Neural progenitor cell (in vitro differentiated cells): ENCODE measurements at regions not wholly inside any gene's neighbourhood (a gene's known extent, or its start where the extent isn't known, plus 50 kb on each side); places are given as distances from the start of the nearest gene placed in this dataset.
"Not testable (repeated sequence)": the region's sequence is repeated elsewhere in the genome, so short reads cannot be mapped to it uniquely, and the experiment has no call there.

Source experiments
- DNase-seq: peaks from one replicate; pipeline ENCODE4 v3.0.0-alpha.2; 2016; ENCODE audit warnings: low spot score
- H2AFZ ChIP-seq: fragments of 200-600 bp; sonication (generic); replicated peaks from 2 replicates; pipeline ENCODE4 v1.6.1; 2016; ENCODE audit warnings: antibody characterized with exemption
- H3F3A ChIP-seq: fragments of 200-600 bp; sonication (generic); 2 replicates; pipeline ENCODE4 v1.6.1; 2016; ENCODE audit warnings: antibody characterized with exemption, low read depth
- H3K27ac ChIP-seq: fragments of 200-600 bp; sonication (generic); 2 replicates; pipeline ENCODE4 v1.5.1; 2016; ENCODE audit warnings: mild to moderate bottlenecking
- H3K27me3 ChIP-seq: fragments of 200-600 bp; sonication (generic); 2 replicates; pipeline ENCODE4 v1.6.1; 2016; ENCODE audit warnings: mild to moderate bottlenecking, moderate library complexity
- H3K36me3 ChIP-seq: fragments of 200-600 bp; sonication (generic); 2 replicates; pipeline ENCODE4 v1.5.1; 2016
- H3K4me1 ChIP-seq: fragments of 200-600 bp; sonication (generic); 2 replicates; pipeline ENCODE4 v1.6.1; 2016; ENCODE audit warnings: mixed run types
- H3K4me2 ChIP-seq: fragments of 200-600 bp; sonication (generic); 2 replicates; pipeline ENCODE4 v1.6.1; 2016
- H3K4me3 ChIP-seq: fragments of 200-600 bp; sonication (generic); 2 replicates; pipeline ENCODE4 v1.5.1; 2016
- H3K79me2 ChIP-seq: fragments of 200-600 bp; sonication (generic); 2 replicates; pipeline ENCODE4 v1.6.1; 2016; ENCODE audit warnings: low read depth
- H3K9ac ChIP-seq: fragments of 200-600 bp; sonication (generic); 2 replicates; pipeline ENCODE4 v1.6.1; 2016
- H3K9me3 ChIP-seq: fragments of 200-600 bp; sonication (generic); 2 replicates; pipeline ENCODE4 v1.5.1; 2016; ENCODE audit warnings: low read depth
- H4K20me1 ChIP-seq: fragments of 200-600 bp; sonication (generic); 2 replicates; pipeline ENCODE4 v1.6.1; 2016; ENCODE audit warnings: low read depth
- H3K27ac Mint-ChIP-seq: 3 replicates; pipeline ENCODE4 v1.8.0; 2021; ENCODE audit warnings: mixed read lengths
- H3K27me3 Mint-ChIP-seq: 2 replicates; pipeline ENCODE4 v1.8.0; 2022; ENCODE audit warnings: low read depth, mild to moderate bottlenecking, inconsistent platforms, moderate library complexity, mixed read lengths; ENCODE audit not compliant: insufficient read depth
- H3K36me3 Mint-ChIP-seq: 3 replicates; pipeline ENCODE4 v1.8.0; 2021; ENCODE audit warnings: mixed read lengths
- H3K4me1 Mint-ChIP-seq: 3 replicates; pipeline ENCODE4 v1.8.0; 2021; ENCODE audit warnings: mixed read lengths
- H3K4me3 Mint-ChIP-seq: 3 replicates; pipeline ENCODE4 v1.8.0; 2021; ENCODE audit warnings: mild to moderate bottlenecking, moderate library complexity, mixed read lengths
- H3K9me3 Mint-ChIP-seq: 3 replicates; pipeline ENCODE4 v1.8.0; 2020; ENCODE audit warnings: mixed read lengths
- CTCF ChIP-seq: fragments of 200-600 bp; sonication (generic); IDR thresholded peaks from 2 replicates; pipeline ENCODE4 v1.5.1; 2017; ENCODE audit warnings: antibody characterized with exemption, mild to moderate bottlenecking
- EZH2 ChIP-seq: fragments of 200-600 bp; sonication (generic); IDR thresholded peaks from 2 replicates; pipeline ENCODE4 v1.6.1; 2017; ENCODE audit warnings: antibody characterized with exemption, mild to moderate bottlenecking, moderate library complexity
- EZH2phosphoT487 ChIP-seq: fragments of 200-600 bp; sonication (generic); IDR thresholded peaks from 2 replicates; pipeline ENCODE4 v1.6.1; 2017; ENCODE audit warnings: antibody characterized with exemption

DNA sequence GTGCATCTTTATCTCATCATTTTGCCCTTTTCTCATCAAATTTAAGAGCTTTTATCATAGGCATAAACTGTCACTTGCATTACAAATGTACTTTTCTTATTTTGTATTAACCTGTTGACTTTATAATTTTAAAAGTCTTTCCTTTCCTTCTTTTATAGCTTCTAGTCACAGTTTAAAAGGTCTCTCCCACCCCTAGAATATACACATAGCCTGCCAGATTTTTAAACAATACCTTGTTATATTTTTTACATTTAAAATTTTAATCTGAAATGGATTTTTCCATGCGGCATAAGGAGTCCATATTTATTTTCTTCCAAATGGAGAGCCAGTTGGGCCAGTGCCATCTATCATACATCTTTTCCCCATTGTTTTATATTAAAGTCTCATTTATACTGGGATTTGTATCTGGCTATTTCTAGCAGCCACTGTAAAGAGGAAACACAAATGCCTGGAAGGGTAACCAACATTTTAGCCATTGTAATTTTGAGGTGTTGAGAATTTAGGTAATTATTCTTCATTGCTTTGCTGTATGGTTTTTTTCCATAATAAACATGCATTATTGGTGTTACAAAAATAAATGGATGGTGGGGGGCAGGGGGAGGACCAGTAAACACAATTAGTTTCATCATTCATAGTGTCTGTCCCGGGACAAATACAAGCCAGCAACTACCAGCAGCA, 92.8 kb downstream of the CCDC71L start:
- H3K9me3 Mint-ChIP-seq: no peaks in the 10 kb centered on the region
- no peak overlapping the region for H3K4me3 ChIP-seq
- TF ChIP-seq EZH2 (no peak), CTCF (no peak), EZH2phosphoT487 (no peak)
- no peak overlapping the region for H2AFZ ChIP-seq
- peaks cover 6% of the 10 kb centered on the region for H3K4me1 ChIP-seq
- no peaks in the 10 kb centered on the region for H3K27me3 Mint-ChIP-seq
- H3K4me1 Mint-ChIP-seq: peaks cover 7% of the 10 kb centered on the region
- H3K79me2 ChIP-seq: no peaks in the 10 kb centered on the region
- H3K27ac ChIP-seq: no peak overlapping the region
- H3K4me3 Mint-ChIP-seq: no peak overlapping the region
- H3K27ac Mint-ChIP-seq: no peak overlapping the region
- no peak overlapping the region for H3K4me2 ChIP-seq
- no peaks in the 10 kb centered on the region for H3K36me3 Mint-ChIP-seq
- no peak for DNase-seq
- H4K20me1 ChIP-seq: no peaks in the 10 kb centered on the region
- no peaks in the 10 kb centered on the region for H3K36me3 ChIP-seq
- H3K9me3 ChIP-seq: no peaks in the 10 kb centered on the region
- no peaks in the 10 kb centered on the region for H3K27me3 ChIP-seq
- H3K9ac ChIP-seq: no peak overlapping the region
- no peaks in the 10 kb centered on the region for H3F3A ChIP-seq

GRCh38 chr7:106567204-106568001, 93.6 kb downstream of the CCDC71L start:
- not testable (repeated sequence) for H3K9me3 ChIP-seq, H3K4me2 ChIP-seq, H3K4me3 Mint-ChIP-seq, H4K20me1 ChIP-seq, H3K9me3 Mint-ChIP-seq, H3K4me3 ChIP-seq, H3F3A ChIP-seq, H3K4me1 Mint-ChIP-seq, H3K27ac Mint-ChIP-seq, DNase-seq, H3K79me2 ChIP-seq, H3K27me3 Mint-ChIP-seq, H3K27me3 ChIP-seq, H3K36me3 Mint-ChIP-seq, H3K9ac ChIP-seq, H3K4me1 ChIP-seq, H3K27ac ChIP-seq, H2AFZ ChIP-seq, H3K36me3 ChIP-seq

DNA sequence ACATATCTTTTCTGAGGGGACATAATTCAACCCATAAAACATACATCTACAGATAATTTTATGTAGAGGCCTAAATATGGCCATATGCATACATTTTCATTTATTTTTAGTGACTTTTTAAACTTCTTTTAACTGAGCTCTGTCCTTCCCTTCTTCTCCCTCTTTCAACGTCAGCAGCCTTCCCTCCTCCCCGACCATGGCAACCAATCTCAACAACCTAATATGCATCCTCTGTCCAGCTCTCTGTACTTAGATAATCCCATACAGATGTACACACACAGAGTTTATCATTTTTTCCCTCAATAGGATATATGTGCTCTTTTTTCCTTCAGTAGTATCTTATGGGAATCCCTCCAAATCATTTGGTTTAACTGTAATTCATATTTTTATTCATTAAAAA, 94.3 kb downstream of the CCDC71L start:
- TF ChIP-seq EZH2phosphoT487 (no peak), CTCF (no peak), EZH2 (no peak)
- H3K4me3 Mint-ChIP-seq: no peak overlapping the region
- peaks cover 7% of the 10 kb centered on the region for H3K4me1 Mint-ChIP-seq
- Histone ChIP-seq H4K20me1 (no peaks in the 10 kb centered on the region), H3K27ac (no peak overlapping the region), H3F3A (no peaks in the 10 kb centered on the region), H3K4me3 (no peak overlapping the region), H3K27me3 (no peaks in the 10 kb centered on the region), H2AFZ (no peak overlapping the region), H3K4me1 (peaks cover 6% of the 10 kb centered on the region), H3K79me2 (no peaks in the 10 kb centered on the region), H3K36me3 (no peaks in the 10 kb centered on the region), H3K4me2 (no peak overlapping the region), H3K9ac (no peak overlapping the region), H3K9me3 (no peaks in the 10 kb centered on the region)
- no peaks in the 10 kb centered on the region for H3K36me3 Mint-ChIP-seq
- H3K9me3 Mint-ChIP-seq: no peaks in the 10 kb centered on the region
- H3K27me3 Mint-ChIP-seq: no peaks in the 10 kb centered on the region
- no peak for DNase-seq
- H3K27ac Mint-ChIP-seq: no peak overlapping the region

DNA sequence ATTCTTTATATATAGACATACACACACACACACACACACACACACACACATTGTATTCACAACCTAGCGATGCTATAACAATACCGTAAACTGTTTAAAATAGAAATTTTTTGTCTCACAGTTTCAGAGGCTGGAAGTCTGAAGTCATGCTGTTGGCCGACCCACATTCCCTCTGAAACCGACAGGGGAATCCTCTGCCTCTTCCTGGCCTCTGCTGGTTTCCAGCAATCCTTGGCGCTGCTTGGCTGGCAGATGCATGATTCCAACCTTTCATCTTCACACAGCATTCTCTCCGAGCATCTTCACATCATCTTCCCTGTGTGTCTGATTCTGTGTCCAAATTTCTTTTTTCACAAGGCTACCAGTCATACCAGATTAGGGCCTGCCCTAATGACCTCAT, 94.8 kb downstream of the CCDC71L start:
- Mint-ChIP-seq H3K4me1 (peaks cover 7% of the 10 kb centered on the region), H3K36me3 (no peaks in the 10 kb centered on the region), H3K27ac (no peak overlapping the region), H3K9me3 (no peaks in the 10 kb centered on the region), H3K27me3 (no peaks in the 10 kb centered on the region), H3K4me3 (no peak overlapping the region)
- Histone ChIP-seq H3K36me3 (no peaks in the 10 kb centered on the region), H4K20me1 (no peaks in the 10 kb centered on the region), H3K4me1 (peaks cover 6% of the 10 kb centered on the region), H3K9me3 (no peaks in the 10 kb centered on the region), H3K4me3 (no peak overlapping the region), H3K27ac (no peak overlapping the region), H2AFZ (no peak overlapping the region), H3K79me2 (no peaks in the 10 kb centered on the region), H3F3A (no peaks in the 10 kb centered on the region), H3K9ac (no peak overlapping the region), H3K27me3 (no peaks in the 10 kb centered on the region), H3K4me2 (no peak overlapping the region)
- DNase-seq: no peak
- TF ChIP-seq CTCF (no peak), EZH2 (no peak), EZH2phosphoT487 (no peak)
